ENCODE measurements at regions not wholly inside any gene's neighbourhood (a gene's known extent, or its start where the extent isn't known, plus 50 kb on each side); places are given as distances from the start of the nearest gene placed in this dataset.
"Not testable (repeated sequence)": the region's sequence is repeated elsewhere in the genome, so short reads cannot be mapped to it uniquely, and the experiment has no call there.

GRCh38 chr2:105563000-105563719 is 164.3 kb upstream of the FHL2 start:
- no peak for DNase-seq

GRCh38 chr2:105561401-105561800 is 162.6 kb upstream of the FHL2 start:
- no peak for DNase-seq

- DNase-seq: no peak
Observed at GRCh38 chr2:105560157-105560556, 161.3 kb upstream of the FHL2 start.

GRCh38 chr2:105557021-105557920 is 158.4 kb upstream of the FHL2 start:
- no peak for DNase-seq

- DNase-seq: no peak
Observed at GRCh38 chr2:105556366-105556765, 157.5 kb upstream of the FHL2 start.

- DNase-seq: no peak
Observed at GRCh38 chr2:105554235-105554634, 155.4 kb upstream of the FHL2 start.

GRCh38 chr2:105553538-105554196 is 154.8 kb upstream of the FHL2 start:
- no peak for DNase-seq

GRCh38 chr2:105546628-105546974 is 147.8 kb upstream of the FHL2 start:
- DNase-seq: peak; percentile 7

- peak; percentile 65 for DNase-seq
Observed at GRCh38 chr2:105545730-105546627, 147.1 kb upstream of the FHL2 start.

GRCh38 chr2:105544591-105545377 is 145.9 kb upstream of the FHL2 start:
- DNase-seq: no peak

- DNase-seq: no peak
Observed at GRCh38 chr2:105541189-105542050, 142.6 kb upstream of the FHL2 start.

GRCh38 chr2:105540642-105541041 is 141.8 kb upstream of the FHL2 start:
- DNase-seq: no peak

GRCh38 chr2:105539331-105539730 is 140.5 kb upstream of the FHL2 start:
- no peak for DNase-seq

GRCh38 chr2:105538840-105539239 is 140.0 kb upstream of the FHL2 start:
- DNase-seq: no peak

GRCh38 chr2:105537920-105538319 is 139.1 kb upstream of the FHL2 start:
- DNase-seq: no peak

- no peak for DNase-seq
Observed at GRCh38 chr2:105537466-105537865, 138.6 kb upstream of the FHL2 start.

GRCh38 chr2:105536175-105536574 is 137.3 kb upstream of the FHL2 start:
- DNase-seq: no peak

GRCh38 chr2:105529258-105529657 is 130.4 kb upstream of the FHL2 start:
- not testable (repeated sequence) for DNase-seq

- no peak for DNase-seq
Observed at GRCh38 chr2:105526000-105526925, 127.4 kb upstream of the FHL2 start.

- DNase-seq: no peak
Observed at GRCh38 chr2:105525201-105525600, 126.3 kb upstream of the FHL2 start.

Data from CD4-positive, alpha-beta T cell treated with Interleukin-12 subunit alpha and Interleukin-12 subunit beta, for 1 hour (primary cell).